ENCODE measurements at regions not wholly inside any gene's neighbourhood (a gene's known extent, or its start where the extent isn't known, plus 50 kb on each side); places are given as distances from the start of the nearest gene placed in this dataset.

DNA sequence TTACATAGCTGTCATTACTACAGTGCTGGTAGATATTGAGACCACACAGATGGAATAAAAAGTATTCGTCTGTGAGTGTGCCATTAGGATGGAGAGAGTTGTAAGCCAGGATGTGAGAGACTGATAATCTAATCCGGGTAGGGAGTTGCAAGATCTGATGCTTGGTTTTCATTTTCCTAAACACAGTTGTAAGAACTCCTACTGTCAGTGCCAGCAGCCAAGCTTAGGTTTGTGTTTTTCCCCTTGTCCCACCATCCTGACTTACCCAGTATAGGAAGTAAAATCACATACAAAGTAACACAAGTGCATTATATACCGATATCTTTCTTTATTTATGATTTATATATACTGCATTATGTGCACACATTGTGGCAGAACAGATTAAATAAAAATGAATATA lies 726.4 kb upstream of the PCDH20 start:
- intact Hi-C loops (cut with DNase I) = no loop called here
- Histone ChIP-seq H3K27me3 (no peaks in the 10 kb centered on the region), H3K4me3 (no peak overlapping the region), H3K4me1 (ENCODE audit: insufficient read depth) (no peaks in the 10 kb centered on the region), H3K9me3 (no peaks in the 10 kb centered on the region), H3K36me3 (no peaks in the 10 kb centered on the region), H3K27ac (no peak overlapping the region)
- TF ChIP-seq POLR2A (IDR thresholded peaks at IDR 0.05) (no peak), EP300 (IDR thresholded peaks at IDR 0.05) (no peak)
- TF ChIP-seq, protein P1, sequence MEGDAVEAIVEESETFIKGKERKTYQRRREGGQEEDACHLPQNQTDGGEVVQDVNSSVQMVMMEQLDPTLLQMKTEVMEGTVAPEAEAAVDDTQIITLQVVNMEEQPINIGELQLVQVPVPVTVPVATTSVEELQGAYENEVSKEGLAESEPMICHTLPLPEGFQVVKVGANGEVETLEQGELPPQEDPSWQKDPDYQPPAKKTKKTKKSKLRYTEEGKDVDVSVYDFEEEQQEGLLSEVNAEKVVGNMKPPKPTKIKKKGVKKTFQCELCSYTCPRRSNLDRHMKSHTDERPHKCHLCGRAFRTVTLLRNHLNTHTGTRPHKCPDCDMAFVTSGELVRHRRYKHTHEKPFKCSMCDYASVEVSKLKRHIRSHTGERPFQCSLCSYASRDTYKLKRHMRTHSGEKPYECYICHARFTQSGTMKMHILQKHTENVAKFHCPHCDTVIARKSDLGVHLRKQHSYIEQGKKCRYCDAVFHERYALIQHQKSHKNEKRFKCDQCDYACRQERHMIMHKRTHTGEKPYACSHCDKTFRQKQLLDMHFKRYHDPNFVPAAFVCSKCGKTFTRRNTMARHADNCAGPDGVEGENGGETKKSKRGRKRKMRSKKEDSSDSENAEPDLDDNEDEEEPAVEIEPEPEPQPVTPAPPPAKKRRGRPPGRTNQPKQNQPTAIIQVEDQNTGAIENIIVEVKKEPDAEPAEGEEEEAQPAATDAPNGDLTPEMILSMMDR (IDR thresholded peaks at IDR 0.05) = no peak
- no peak for DNase-seq
- WGBS, 3 donors = 66 to 86% (median 71%) methylated on average over 3 of the region's 3 CpGs

DNA sequence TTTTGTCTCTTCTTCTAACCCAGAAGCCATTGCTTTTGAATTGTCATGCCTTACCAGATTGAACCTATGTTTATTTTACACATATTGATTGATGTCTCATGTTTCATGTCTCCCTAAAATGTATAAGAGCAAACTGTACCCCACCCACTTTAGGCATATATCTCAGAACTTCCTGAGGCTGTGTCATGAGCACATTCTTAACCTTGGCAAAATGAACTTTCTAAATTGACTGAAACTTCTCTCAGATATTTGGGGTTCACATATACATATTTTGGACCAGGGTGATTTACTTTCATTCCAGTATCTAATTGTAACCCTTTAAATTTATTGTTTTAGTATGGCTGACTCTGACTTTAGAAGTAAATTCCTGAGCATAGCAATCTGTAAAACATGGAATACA lies 723.9 kb upstream of the PCDH20 start:
- no peak for TF ChIP-seq EP300 (IDR thresholded peaks at IDR 0.05)
- TF ChIP-seq POLR2A (IDR thresholded peaks at IDR 0.05) = no peak
- TF ChIP-seq, protein P1 (IDR thresholded peaks at IDR 0.05) = no peak
- no peaks in the 10 kb centered on the region for H3K9me3 ChIP-seq
- H3K4me3 ChIP-seq = no peak overlapping the region
- H3K27ac ChIP-seq = no peak overlapping the region
- no peaks in the 10 kb centered on the region for H3K36me3 ChIP-seq
- intact Hi-C loops (cut with DNase I) = no loop called here
- H3K4me1 ChIP-seq (ENCODE audit: insufficient read depth) = no peaks in the 10 kb centered on the region
- no peak for DNase-seq
- no peaks in the 10 kb centered on the region for H3K27me3 ChIP-seq

DNA sequence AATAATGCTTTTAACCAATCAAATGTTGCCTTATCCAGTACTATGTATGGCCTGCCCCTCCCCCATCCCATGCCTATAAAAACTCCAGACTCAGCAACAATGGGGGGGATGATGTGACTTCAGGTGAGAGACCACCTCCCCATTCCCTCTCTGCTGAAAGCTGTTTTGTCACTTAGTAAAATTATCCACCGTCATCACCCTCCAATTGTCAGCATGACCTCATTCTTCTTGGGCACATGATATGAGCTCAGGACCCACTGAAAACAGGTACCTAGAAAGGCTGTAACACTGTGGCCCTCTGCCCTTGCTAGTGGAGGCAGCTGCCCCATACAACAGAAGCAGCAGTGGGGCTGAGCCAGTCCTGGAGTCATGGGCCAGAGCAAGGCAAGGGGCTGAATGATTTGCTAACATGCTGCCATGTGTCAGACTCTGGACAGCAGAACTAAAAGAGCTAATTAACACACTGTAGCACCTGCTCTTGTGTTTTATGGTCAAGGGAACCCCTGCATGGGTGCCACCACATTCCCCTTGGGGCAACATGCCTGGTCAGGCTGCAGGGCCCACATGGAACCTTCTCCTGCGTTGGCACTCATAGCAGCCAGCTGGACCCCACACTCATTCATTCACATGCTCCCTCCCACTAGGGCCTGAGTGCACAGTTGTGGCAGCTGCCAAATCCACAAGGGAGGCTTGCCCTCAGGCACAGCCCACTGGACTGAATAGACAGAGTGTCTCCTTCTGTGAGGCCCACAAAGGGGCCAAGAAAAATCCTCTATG lies 722.2 kb upstream of the PCDH20 start:
- no peaks in the 10 kb centered on the region for H3K27me3 ChIP-seq
- no peaks in the 10 kb centered on the region for H3K4me1 ChIP-seq (ENCODE audit: insufficient read depth)
- TF ChIP-seq EP300 (IDR thresholded peaks at IDR 0.05) (no peak), POLR2A (IDR thresholded peaks at IDR 0.05) (no peak)
- TF ChIP-seq, protein P1 (IDR thresholded peaks at IDR 0.05) = no peak
- no peak overlapping the region for H3K27ac ChIP-seq
- H3K4me3 ChIP-seq = no peak overlapping the region
- no peaks in the 10 kb centered on the region for H3K36me3 ChIP-seq
- H3K9me3 ChIP-seq = no peaks in the 10 kb centered on the region
- no peak for DNase-seq
- intact Hi-C loops (cut with DNase I) = no loop called here
- WGBS, 3 donors = 78 to 90% (median 79%) methylated on average over 2 of the region's 2 CpGs

DNA sequence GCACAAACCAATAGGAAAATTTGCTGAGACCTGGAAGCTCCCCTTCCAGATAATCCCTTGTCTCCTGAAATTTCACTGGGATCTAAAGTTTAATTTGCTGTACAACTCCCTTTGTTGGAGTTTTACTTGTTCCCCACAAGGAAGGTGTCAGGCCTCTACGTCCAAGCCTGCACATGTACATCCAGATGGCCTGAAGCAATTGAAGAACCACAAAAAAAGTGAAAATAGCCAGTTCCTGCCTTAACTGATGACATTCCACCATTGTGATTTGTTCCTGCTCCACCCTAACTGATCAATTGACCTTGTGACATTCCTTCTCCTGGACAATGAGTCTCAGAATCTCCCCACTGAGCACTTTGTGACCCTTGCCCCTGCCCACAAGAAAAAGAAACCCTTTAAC lies 716.0 kb upstream of the PCDH20 start:
- TF ChIP-seq EP300 (IDR thresholded peaks at IDR 0.05) (no peak), POLR2A (IDR thresholded peaks at IDR 0.05) (no peak)
- TF ChIP-seq, protein P1 (IDR thresholded peaks at IDR 0.05) = no peak
- Histone ChIP-seq H3K4me3 (no peak overlapping the region), H3K27me3 (no peaks in the 10 kb centered on the region), H3K27ac (no peak overlapping the region), H3K36me3 (no peaks in the 10 kb centered on the region), H3K9me3 (no peaks in the 10 kb centered on the region), H3K4me1 (ENCODE audit: insufficient read depth) (no peaks in the 10 kb centered on the region)
- intact Hi-C loops (cut with DNase I) = no loop called here
- DNase-seq = no peak
- 36 to 44% (median 36%) methylated on average over 1 of the region's 1 CpG for WGBS, 3 donors

All from ovary (tissue), 7 donors.